GM12874 (cell line): ENCODE measurements at regions not wholly inside any gene's neighbourhood (a gene's known extent, or its start where the extent isn't known, plus 50 kb on each side); places are given as distances from the start of the nearest gene placed in this dataset.

Experiments
- TF ChIP-seq, protein P1 (sequence below): IDR thresholded peaks from 2 replicates; pipeline ENCODE4 v1.5.1; 2011; ENCODE audit warnings: low read depth, mild to moderate bottlenecking, control low read depth, low read length, moderate library complexity; ENCODE audit not compliant: insufficient read depth

DNA sequence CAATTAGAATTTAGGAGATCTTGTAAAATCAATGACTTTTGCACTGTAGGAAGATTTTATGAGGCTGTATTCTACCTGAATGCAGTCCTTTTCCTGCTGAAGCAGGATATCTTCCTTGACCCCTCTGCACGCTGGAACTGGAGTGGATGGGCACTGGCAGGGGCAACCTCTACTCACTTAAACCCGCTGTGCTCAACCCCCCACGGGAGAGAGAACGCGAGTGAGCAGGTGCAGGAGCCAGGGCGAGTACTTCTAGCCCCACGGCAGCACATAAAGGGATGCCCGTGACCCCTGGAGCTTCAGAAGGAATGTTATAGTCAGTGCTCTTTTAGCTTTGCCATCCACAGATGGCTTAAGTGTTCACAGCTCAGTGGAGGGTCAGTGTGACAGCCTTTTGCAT is 1144.8 kb downstream of the EPHA7 start:
- TF ChIP-seq, protein P1, sequence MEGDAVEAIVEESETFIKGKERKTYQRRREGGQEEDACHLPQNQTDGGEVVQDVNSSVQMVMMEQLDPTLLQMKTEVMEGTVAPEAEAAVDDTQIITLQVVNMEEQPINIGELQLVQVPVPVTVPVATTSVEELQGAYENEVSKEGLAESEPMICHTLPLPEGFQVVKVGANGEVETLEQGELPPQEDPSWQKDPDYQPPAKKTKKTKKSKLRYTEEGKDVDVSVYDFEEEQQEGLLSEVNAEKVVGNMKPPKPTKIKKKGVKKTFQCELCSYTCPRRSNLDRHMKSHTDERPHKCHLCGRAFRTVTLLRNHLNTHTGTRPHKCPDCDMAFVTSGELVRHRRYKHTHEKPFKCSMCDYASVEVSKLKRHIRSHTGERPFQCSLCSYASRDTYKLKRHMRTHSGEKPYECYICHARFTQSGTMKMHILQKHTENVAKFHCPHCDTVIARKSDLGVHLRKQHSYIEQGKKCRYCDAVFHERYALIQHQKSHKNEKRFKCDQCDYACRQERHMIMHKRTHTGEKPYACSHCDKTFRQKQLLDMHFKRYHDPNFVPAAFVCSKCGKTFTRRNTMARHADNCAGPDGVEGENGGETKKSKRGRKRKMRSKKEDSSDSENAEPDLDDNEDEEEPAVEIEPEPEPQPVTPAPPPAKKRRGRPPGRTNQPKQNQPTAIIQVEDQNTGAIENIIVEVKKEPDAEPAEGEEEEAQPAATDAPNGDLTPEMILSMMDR, result no peak

DNA sequence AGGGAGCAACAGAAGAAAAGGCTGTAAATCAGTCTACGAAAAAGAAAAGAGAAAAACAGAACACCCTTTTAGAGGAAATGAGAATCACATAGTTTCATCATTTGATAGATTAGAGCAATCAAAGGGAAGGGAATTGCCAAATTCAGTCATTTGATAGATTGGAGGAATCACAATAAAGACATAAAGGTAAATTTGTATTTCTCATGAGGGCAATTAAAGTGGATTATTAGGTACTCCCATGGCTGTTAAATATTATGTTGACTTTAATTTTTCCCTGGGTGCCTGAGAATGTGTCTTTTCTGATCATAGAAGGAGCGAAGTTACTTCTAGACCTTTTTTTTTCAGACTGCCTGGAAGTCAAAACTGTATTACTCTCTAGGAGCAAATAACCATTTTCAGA is 1145.7 kb downstream of the EPHA7 start:
- TF ChIP-seq, protein P1, result no peak

DNA sequence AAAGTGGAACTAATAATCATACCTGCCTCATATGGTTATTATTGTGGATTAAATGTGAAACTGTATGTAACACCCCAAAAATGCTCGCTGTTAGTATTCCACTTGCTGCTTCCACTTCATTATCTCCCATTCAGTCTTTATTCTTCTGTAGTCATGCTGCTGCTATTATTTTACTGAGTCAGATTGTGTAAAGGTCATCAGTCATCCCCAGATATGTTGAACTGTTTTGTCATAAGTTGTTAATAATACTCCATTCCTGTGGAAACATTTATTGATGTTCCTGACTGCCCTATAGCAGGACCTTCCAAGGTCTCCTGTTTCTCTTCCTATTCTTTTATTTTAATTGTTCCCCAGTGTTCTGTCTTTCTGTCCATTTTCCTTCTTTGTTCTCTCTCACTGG is 1148.3 kb downstream of the EPHA7 start:
- TF ChIP-seq, protein P1, result no peak

DNA sequence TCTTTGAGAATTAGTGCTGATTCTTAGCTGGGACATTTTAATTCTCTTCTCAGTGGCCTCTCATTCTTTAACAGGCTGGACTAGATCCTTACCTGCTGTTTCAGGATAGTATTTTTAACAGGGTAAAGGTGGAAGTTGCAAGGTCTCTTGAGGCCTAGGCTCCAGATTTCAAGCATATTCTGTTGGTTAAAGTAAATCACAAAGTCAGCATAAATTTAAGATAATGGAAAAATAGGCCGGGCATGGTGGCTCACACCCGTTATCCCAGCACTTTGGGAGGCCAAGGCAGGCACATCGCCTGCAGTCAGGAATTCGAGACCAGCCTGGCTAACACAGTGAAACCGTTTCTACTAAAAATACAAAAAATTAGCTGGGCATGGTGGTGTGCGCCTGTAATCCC is 1149.0 kb downstream of the EPHA7 start:
- TF ChIP-seq, protein P1, result no peak

DNA sequence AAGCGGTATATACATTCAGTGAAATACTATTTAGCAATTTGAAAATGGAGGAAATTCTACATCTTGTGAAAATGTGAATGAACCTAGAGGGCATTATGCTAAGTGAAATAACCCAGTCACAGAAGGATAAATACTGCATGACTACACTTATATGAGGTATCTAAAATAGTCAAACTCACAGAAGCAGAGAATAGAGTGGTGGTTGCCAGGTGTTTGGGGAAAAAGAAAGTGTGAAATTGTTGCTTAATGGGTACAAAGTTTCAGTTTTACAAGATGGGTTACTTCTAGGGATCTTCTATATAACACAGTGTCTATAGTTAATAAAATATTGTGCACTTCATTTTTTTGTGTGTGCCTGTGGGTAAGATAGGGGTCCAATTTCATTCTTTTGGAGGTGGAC is 1152.0 kb downstream of the EPHA7 start:
- TF ChIP-seq, protein P1, result no peak

DNA sequence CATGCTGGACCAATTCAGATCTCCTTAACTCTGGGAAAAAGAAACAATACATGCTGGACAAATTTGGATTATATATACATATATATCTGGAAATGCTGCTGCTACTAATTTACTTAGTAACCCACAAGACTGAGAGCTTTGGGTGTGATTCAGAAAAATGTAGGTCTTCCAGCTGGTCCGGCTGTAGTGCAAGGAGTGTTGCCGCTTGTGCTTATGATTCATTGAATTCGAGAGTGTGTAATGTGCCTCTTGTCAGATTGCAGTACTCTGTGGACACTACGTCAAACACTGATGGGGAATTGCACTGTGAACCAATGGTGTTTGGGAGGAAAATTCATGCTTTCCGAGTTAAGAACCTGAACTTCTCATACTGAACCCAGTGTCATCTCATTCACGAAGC is 1155.5 kb downstream of the EPHA7 start:
- TF ChIP-seq, protein P1, result no peak

DNA sequence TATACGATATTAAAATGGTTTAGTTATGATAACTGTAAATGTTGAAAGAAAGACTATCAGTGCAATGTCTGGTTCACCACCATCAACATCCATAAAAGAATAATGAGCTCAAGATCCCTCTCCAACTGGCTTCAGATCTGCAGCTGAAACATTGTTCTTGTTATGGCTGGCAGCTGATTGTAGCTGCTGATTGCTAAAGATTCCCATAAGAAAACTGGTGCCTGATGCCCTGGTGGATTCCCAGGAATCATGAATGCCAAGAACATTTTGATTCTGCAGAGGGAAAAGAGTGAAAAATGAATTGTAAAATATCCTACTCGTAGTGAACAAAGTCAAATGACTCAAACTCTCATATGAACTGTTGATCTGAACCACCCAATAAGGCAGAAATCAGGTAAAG is 1160.2 kb downstream of the EPHA7 start:
- TF ChIP-seq, protein P1, result no peak

DNA sequence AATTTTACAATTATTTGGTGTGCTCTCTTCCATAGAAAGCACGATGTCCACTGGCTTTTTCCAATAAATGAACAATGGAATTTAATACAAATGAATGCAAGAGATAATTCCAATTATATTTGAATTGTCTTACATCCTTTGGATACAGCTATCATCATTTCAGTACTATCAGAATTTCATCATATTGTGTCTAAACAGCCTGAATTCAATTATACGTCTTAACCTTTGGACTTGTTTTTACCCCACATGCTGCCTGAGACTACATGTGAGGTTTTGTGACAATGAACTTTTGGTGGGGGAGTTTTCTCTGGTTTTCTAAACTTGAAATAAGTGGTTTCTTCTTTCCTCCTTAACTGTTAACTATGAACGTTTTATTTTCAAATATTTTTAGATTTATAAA is 1176.0 kb downstream of the EPHA7 start:
- TF ChIP-seq, protein P1, result no peak
